ENCODE measurements at regions not wholly inside any gene's neighbourhood (a gene's known extent, or its start where the extent isn't known, plus 50 kb on each side); places are given as distances from the start of the nearest gene placed in this dataset.

GRCh38 chr6:156418253-156418652 is 358.9 kb upstream of the ARID1B start:
- TF ChIP-seq REST (IDR thresholded peaks at IDR 0.05; ENCODE audit: unreplicated experiment) (no peak), EZH2 (IDR thresholded peaks at IDR 0.05; ENCODE audit: low read depth, unreplicated experiment) (no peak), CREB1 (CRISPR knock-in tag; IDR thresholded peaks at IDR 0.05; ENCODE audit: low read depth) (no peak), ZNF331 (CRISPR knock-in tag; IDR thresholded peaks at IDR 0.05; ENCODE audit: low read depth) (no peak)
- TF ChIP-seq, protein P1, sequence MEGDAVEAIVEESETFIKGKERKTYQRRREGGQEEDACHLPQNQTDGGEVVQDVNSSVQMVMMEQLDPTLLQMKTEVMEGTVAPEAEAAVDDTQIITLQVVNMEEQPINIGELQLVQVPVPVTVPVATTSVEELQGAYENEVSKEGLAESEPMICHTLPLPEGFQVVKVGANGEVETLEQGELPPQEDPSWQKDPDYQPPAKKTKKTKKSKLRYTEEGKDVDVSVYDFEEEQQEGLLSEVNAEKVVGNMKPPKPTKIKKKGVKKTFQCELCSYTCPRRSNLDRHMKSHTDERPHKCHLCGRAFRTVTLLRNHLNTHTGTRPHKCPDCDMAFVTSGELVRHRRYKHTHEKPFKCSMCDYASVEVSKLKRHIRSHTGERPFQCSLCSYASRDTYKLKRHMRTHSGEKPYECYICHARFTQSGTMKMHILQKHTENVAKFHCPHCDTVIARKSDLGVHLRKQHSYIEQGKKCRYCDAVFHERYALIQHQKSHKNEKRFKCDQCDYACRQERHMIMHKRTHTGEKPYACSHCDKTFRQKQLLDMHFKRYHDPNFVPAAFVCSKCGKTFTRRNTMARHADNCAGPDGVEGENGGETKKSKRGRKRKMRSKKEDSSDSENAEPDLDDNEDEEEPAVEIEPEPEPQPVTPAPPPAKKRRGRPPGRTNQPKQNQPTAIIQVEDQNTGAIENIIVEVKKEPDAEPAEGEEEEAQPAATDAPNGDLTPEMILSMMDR (conservative IDR thresholded peaks at IDR 0.05; ENCODE audit: low read depth in 2 of 2) = no peak

Measured in GM23338 (cell line).